ENCODE measurements at regions not wholly inside any gene's neighbourhood (a gene's known extent, or its start where the extent isn't known, plus 50 kb on each side); places are given as distances from the start of the nearest gene placed in this dataset.

- TF ChIP-seq CTCF (IDR thresholded peaks at IDR 0.05) = no peak
- TF ChIP-seq POLR2A (IDR thresholded peaks at IDR 0.05) = no peak
Observed at GRCh38 chr4:71206763-71207162, 132.1 kb upstream of the SLC4A4 start.
